HFFc6 (cell line): ENCODE measurements at regions not wholly inside any gene's neighbourhood (a gene's known extent, or its start where the extent isn't known, plus 50 kb on each side); places are given as distances from the start of the nearest gene placed in this dataset.
"Not testable (repeated sequence)": the region's sequence is repeated elsewhere in the genome, so short reads cannot be mapped to it uniquely, and the experiment has no call there.

Source experiments
- DNase-seq: peaks from one replicate; pipeline ENCODE4 v3.0.0-alpha.2; 2018
- H3K27ac Mint-ChIP-seq: 2 replicates; pipeline ENCODE4 v1.8.0; 2020; ENCODE audit warnings: mild to moderate bottlenecking, mixed read lengths
- H3K27me3 Mint-ChIP-seq: 2 replicates; pipeline ENCODE4 v1.8.0; 2021; ENCODE audit warnings: mild to moderate bottlenecking, moderate library complexity, mixed read lengths; ENCODE audit not compliant: insufficient read depth
- H3K36me3 Mint-ChIP-seq: 2 replicates; pipeline ENCODE4 v1.8.0; 2021; ENCODE audit warnings: low read depth, mixed read lengths
- H3K4me1 Mint-ChIP-seq: 2 replicates; pipeline ENCODE4 v1.8.0; 2020; ENCODE audit warnings: low read depth, mixed read lengths
- H3K4me3 Mint-ChIP-seq: 2 replicates; pipeline ENCODE4 v1.8.0; 2020; ENCODE audit warnings: mild to moderate bottlenecking, moderate library complexity, mixed read lengths
- H3K9me3 Mint-ChIP-seq: 2 replicates; pipeline ENCODE4 v1.8.0; 2020; ENCODE audit warnings: mild to moderate bottlenecking, mixed read lengths
- CTCF ChIP-seq: fragments of 200-600 bp; sonication (generic); IDR thresholded peaks from 2 replicates; pipeline ENCODE4 v1.5.0; 2021; ENCODE audit warnings: antibody characterized with exemption, mild to moderate bottlenecking

DNA sequence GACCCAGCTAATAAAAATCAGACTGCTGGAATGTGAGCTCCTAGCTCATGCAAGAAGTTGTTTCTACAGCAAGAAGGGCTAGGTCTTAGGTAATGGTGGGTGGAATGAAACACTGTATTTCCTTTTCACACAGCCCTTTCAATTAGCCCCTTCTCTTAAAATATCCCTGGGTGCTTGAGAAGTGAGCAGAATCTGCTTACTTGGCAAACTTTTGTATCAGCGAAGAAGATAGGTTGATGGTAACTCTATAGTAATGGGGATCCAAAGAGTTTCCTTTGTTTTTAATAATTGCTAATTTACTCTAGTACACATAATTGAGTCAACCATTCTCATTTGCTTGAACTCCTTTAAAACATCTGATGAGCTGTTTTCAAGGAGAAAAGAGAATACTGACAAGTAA, 100.6 kb upstream of the FSCB start:
- Mint-ChIP-seq H3K4me3 (no peak overlapping the region), H3K27ac (no peak overlapping the region), H3K4me1 (no peaks in the 10 kb centered on the region), H3K9me3 (peaks cover 37% of the 10 kb centered on the region), H3K36me3 (no peaks in the 10 kb centered on the region), H3K27me3 (no peaks in the 10 kb centered on the region)
- no peak for TF ChIP-seq CTCF
- DNase-seq: no peak

GRCh38 chr14:44606576-44606975, 99.5 kb upstream of the FSCB start:
- no peak for TF ChIP-seq CTCF
- no peak for DNase-seq

GRCh38 chr14:44601266-44601665, 94.2 kb upstream of the FSCB start:
- not testable (repeated sequence) for DNase-seq, H3K27me3 Mint-ChIP-seq, H3K4me1 Mint-ChIP-seq, H3K27ac Mint-ChIP-seq, H3K36me3 Mint-ChIP-seq, H3K4me3 Mint-ChIP-seq
- H3K9me3 Mint-ChIP-seq: peaks cover 35% of the 10 kb centered on the region

More at GRCh38 chr14:44606576-44606975, 99.5 kb upstream of the FSCB start:
- no peak overlapping the region for H3K4me3 Mint-ChIP-seq
- peaks cover 42% of the 10 kb centered on the region for H3K9me3 Mint-ChIP-seq
- H3K27me3 Mint-ChIP-seq: no peaks in the 10 kb centered on the region
- no peaks in the 10 kb centered on the region for H3K4me1 Mint-ChIP-seq
- no peaks in the 10 kb centered on the region for H3K36me3 Mint-ChIP-seq
- H3K27ac Mint-ChIP-seq: no peak overlapping the region

DNA sequence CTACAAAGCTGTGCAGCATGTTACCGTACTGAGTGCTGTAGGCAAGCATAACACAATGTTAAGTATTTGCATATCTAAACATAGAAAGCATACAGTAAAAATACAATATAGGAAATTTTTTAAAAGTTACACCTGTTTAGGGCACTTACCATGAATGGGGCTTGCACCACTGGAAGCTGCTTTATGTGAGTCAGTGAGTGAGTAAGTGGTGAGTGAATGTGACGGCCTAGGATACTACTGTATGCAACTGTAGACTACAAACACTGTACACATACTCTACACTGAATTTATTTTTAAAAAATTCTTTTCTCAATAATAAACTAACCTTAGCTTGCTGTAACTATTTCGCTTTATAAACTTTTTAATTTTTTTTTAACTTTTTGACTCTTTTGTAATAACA, 82.1 kb upstream of the FSCB start:
- Mint-ChIP-seq H3K4me3 (no peak overlapping the region), H3K4me1 (no peaks in the 10 kb centered on the region), H3K9me3 (peaks cover 20% of the 10 kb centered on the region), H3K36me3 (no peaks in the 10 kb centered on the region), H3K27ac (no peak overlapping the region), H3K27me3 (no peaks in the 10 kb centered on the region)
- no peak for DNase-seq
- no peak for TF ChIP-seq CTCF

DNA sequence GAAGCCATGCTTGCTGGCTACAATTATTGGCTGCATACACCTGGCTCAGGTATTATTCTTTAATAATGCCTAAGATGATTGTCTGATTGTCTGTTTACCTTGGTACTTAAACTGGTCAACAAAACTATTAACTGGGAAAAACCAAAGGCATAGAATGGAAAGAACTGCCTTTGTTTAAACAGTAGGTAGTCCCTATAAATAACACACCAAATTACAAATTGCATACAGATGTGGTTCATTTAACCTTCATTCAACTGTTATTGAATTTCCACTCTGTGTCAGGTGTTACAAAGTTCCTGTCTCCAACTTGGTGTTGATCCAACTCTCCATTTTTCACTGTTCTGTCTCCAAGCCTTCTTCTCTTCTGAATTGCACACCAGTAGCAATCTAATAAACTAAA, 79.8 kb upstream of the FSCB start:
- H3K36me3 Mint-ChIP-seq: no peaks in the 10 kb centered on the region
- H3K4me3 Mint-ChIP-seq: no peak overlapping the region
- no peak for TF ChIP-seq CTCF
- no peak overlapping the region for H3K27ac Mint-ChIP-seq
- H3K27me3 Mint-ChIP-seq: peaks cover 1% of the 10 kb centered on the region
- no peaks in the 10 kb centered on the region for H3K4me1 Mint-ChIP-seq
- H3K9me3 Mint-ChIP-seq: peaks cover 16% of the 10 kb centered on the region
- no peak for DNase-seq

DNA sequence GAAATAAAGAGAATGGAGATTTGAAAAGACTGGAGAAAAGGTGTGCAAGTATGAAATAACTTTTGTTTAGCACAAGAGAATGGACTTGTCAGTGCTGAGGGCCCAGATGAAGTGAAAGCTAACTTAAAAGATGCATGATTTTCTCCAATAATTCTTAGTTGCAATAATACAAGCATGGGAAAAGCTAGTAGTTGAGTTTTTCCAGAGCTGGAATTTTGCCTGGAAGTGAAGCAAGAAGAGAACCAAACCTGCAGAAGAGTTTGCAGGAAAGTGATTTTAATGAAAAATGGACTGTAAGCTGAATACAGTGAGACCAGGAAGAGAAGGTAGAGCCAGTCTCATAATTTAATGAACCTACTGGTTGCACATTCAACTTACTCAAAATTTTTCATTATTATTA, 69.3 kb upstream of the FSCB start:
- Mint-ChIP-seq H3K36me3 (peaks cover 3% of the 10 kb centered on the region; the same call in 1 of the 2 replicates), H3K27me3 (no peaks in the 10 kb centered on the region), H3K27ac (no peak overlapping the region), H3K9me3 (peaks cover 30% of the 10 kb centered on the region), H3K4me3 (no peak overlapping the region), H3K4me1 (no peaks in the 10 kb centered on the region)
- TF ChIP-seq CTCF: no peak
- DNase-seq: no peak
